H9 (cell line): ENCODE measurements at regions not wholly inside any gene's neighbourhood (a gene's known extent, or its start where the extent isn't known, plus 50 kb on each side); places are given as distances from the start of the nearest gene placed in this dataset.

Experiments
- DNase-seq: peaks from one replicate; pipeline ENCODE4 v3.0.0-alpha.2; 2017
- H2AFZ ChIP-seq: one replicate; pipeline ENCODE4 v1.6.1; 2013; ENCODE audit warnings: mild to moderate bottlenecking, low read length, control low read depth, moderate library complexity
- H2AK5ac ChIP-seq: 2 replicates; pipeline ENCODE4 v1.6.1; 2013; ENCODE audit warnings: low read length, control low read depth, mixed read lengths; ENCODE audit not compliant: insufficient read length
- H2BK120ac ChIP-seq: one replicate; pipeline ENCODE4 v1.6.1; 2013; ENCODE audit warnings: low read depth, mild to moderate bottlenecking, low read length, control low read depth, inconsistent platforms; ENCODE audit not compliant: poor library complexity, severe bottlenecking
- H2BK12ac ChIP-seq: 2 replicates; pipeline ENCODE4 v1.6.1; 2013; ENCODE audit warnings: low read length, control low read depth, mixed read lengths, low read depth; ENCODE audit not compliant: insufficient read length
- H2BK15ac ChIP-seq: 2 replicates; pipeline ENCODE4 v1.6.1; 2013; ENCODE audit warnings: low read depth, low read length, control low read depth
- H2BK20ac ChIP-seq: one replicate; pipeline ENCODE4 v1.6.1; 2013; ENCODE audit warnings: low read depth, mild to moderate bottlenecking, low read length, control low read depth, inconsistent platforms; ENCODE audit not compliant: poor library complexity, severe bottlenecking
- H2BK5ac ChIP-seq: 2 replicates; pipeline ENCODE4 v1.6.1; 2013; ENCODE audit warnings: low read length, control low read depth, mixed read lengths; ENCODE audit not compliant: insufficient read length
- H3K14ac ChIP-seq: 2 replicates; pipeline ENCODE4 v1.6.1; 2013; ENCODE audit warnings: low read length, control low read depth; ENCODE audit not compliant: insufficient read depth
- H3K18ac ChIP-seq: 2 replicates; pipeline ENCODE4 v1.6.1; 2013; ENCODE audit warnings: low read depth, mild to moderate bottlenecking, mixed read lengths, low read length, control low read depth; ENCODE audit not compliant: insufficient read length
- H3K23ac ChIP-seq: 2 replicates; pipeline ENCODE4 v1.6.1; 2013; ENCODE audit warnings: low read length, control low read depth, mixed read lengths, low read depth; ENCODE audit not compliant: insufficient read length
- H3K23me2 ChIP-seq: 2 replicates; pipeline ENCODE4 v1.6.1; 2013; ENCODE audit warnings: low read depth, mild to moderate bottlenecking, mixed read lengths, low read length, control low read depth; ENCODE audit not compliant: insufficient read length, poor library complexity, severe bottlenecking
- H3K27ac ChIP-seq: 2 replicates; pipeline ENCODE4 v1.5.1; 2013; ENCODE audit warnings: low read length, control low read depth, mixed read lengths, low read depth; ENCODE audit not compliant: insufficient read length
- H3K27me3 ChIP-seq: 2 replicates; pipeline ENCODE4 v1.6.1; 2013; ENCODE audit warnings: low read length, control low read depth, inconsistent platforms; ENCODE audit not compliant: insufficient read depth
- H3K4ac ChIP-seq: 2 replicates; pipeline ENCODE4 v1.6.1; 2013; ENCODE audit warnings: low read depth, mild to moderate bottlenecking, control low read depth, inconsistent platforms, low read length, moderate library complexity
- H3K4me1 ChIP-seq: 2 replicates; pipeline ENCODE4 v1.6.1; 2013; ENCODE audit warnings: low read length, control low read depth, inconsistent platforms; ENCODE audit not compliant: insufficient read depth
- H3K4me2 ChIP-seq: 2 replicates; pipeline ENCODE4 v1.6.1; 2013; ENCODE audit warnings: low read length, control low read depth, mixed read lengths; ENCODE audit not compliant: insufficient read length, insufficient read depth
- H3K56ac ChIP-seq: 2 replicates; pipeline ENCODE4 v1.6.1; 2013; ENCODE audit warnings: low read depth, mild to moderate bottlenecking, mixed read lengths, low read length, control low read depth; ENCODE audit not compliant: insufficient read length
- H3K79me1 ChIP-seq: 2 replicates; pipeline ENCODE4 v1.6.1; 2013; ENCODE audit warnings: low read depth, mild to moderate bottlenecking, moderate library complexity, low read length, control low read depth, inconsistent platforms; ENCODE audit not compliant: insufficient read depth, poor library complexity, severe bottlenecking
- H3K79me2 ChIP-seq: 2 replicates; pipeline ENCODE4 v1.6.1; 2013; ENCODE audit warnings: low read length, control low read depth, inconsistent platforms; ENCODE audit not compliant: insufficient read depth
- H3K9ac ChIP-seq: 2 replicates; pipeline ENCODE4 v1.6.1; 2013; ENCODE audit warnings: low read length, control low read depth, mixed read lengths; ENCODE audit not compliant: insufficient read length; ENCODE audit errors: extremely low read depth
- H3K9me3 ChIP-seq: one replicate; pipeline ENCODE4 v1.6.1; 2013; ENCODE audit warnings: low read depth, low read length, inconsistent platforms; ENCODE audit not compliant: control insufficient read depth
- H3T11ph ChIP-seq: one replicate; pipeline ENCODE4 v1.6.1; 2013; ENCODE audit warnings: mild to moderate bottlenecking, low read length, control low read depth, inconsistent platforms
- H4K20me1 ChIP-seq: one replicate; pipeline ENCODE4 v1.6.1; 2013; ENCODE audit not compliant: control insufficient read depth, insufficient read length, insufficient read depth
- H4K5ac ChIP-seq: 2 replicates; pipeline ENCODE4 v1.6.1; 2013; ENCODE audit warnings: low read depth, mild to moderate bottlenecking, mixed read lengths, low read length, control low read depth; ENCODE audit not compliant: insufficient read length
- H4K8ac ChIP-seq: replicated peaks from 2 replicates; pipeline ENCODE4 v1.6.1; 2013; ENCODE audit warnings: low read length, control low read depth, mixed read lengths, low read depth; ENCODE audit not compliant: insufficient read length
- H4K91ac ChIP-seq: 2 replicates; pipeline ENCODE4 v1.6.1; 2013; ENCODE audit warnings: low read depth, mild to moderate bottlenecking, moderate library complexity, mixed read lengths, low read length, control low read depth; ENCODE audit not compliant: insufficient read length
- H3K27ac Mint-ChIP-seq, 3 experiments: 2 replicates in 2 of 3; 3 replicates in 1 of 3; pipeline ENCODE4 v1.8.0; 2020 to 2021; ENCODE audit warnings: mixed read lengths in 3 of 3, mild to moderate bottlenecking in 1 of 3, moderate library complexity in 1 of 3
- H3K27me3 Mint-ChIP-seq: 2 replicates; pipeline ENCODE4 v1.8.0; 2021; ENCODE audit warnings: low read depth, mild to moderate bottlenecking, moderate library complexity, mixed read lengths
- H3K36me3 Mint-ChIP-seq, 3 experiments: 2 replicates in 2 of 3; 3 replicates in 1 of 3; pipeline ENCODE4 v1.8.0; 2020 to 2021; ENCODE audit warnings: low read depth in 3 of 3, mixed read lengths in 3 of 3; ENCODE audit not compliant: insufficient read depth in 1 of 3
- H3K4me1 Mint-ChIP-seq, 2 experiments: 2 replicates each; pipeline ENCODE4 v1.8.0; 2020; ENCODE audit warnings: mixed read lengths in 2 of 2
- H3K4me3 Mint-ChIP-seq, 2 experiments: 2 replicates in 1 of 2; 3 replicates in 1 of 2; pipeline ENCODE4 v1.8.0; 2020 to 2021; ENCODE audit warnings: mild to moderate bottlenecking in 2 of 2, mixed read lengths in 2 of 2, moderate library complexity in 1 of 2
- H3K9me3 Mint-ChIP-seq, 2 experiments: 2 replicates in 1 of 2; 3 replicates in 1 of 2; pipeline ENCODE4 v1.8.0; 2020; ENCODE audit warnings: mild to moderate bottlenecking in 2 of 2, mixed read lengths in 2 of 2, moderate library complexity in 1 of 2
- WGBS: extraction: QIAGEN DNeasy Blood & Tissue Kit; methylation state at CpG from one replicate; pipeline ENCODE4 v1.1.7; 2013; ENCODE audit warnings: missing lambda C conversion rate, low lambda C conversion rate, mixed read lengths; ENCODE audit not compliant: insufficient read length; ENCODE audit errors: extremely low coverage; 5-methylcytosine and 5-hydroxymethylcytosine counted together
- TF ChIP-seq, protein P1 (sequence below): fragments of 200-600 bp; sonication (generic); conservative IDR thresholded peaks from 3 replicates; pipeline ENCODE4 v1.8.0; 2021; ENCODE audit warnings: antibody characterized with exemption, mild to moderate bottlenecking

DNA sequence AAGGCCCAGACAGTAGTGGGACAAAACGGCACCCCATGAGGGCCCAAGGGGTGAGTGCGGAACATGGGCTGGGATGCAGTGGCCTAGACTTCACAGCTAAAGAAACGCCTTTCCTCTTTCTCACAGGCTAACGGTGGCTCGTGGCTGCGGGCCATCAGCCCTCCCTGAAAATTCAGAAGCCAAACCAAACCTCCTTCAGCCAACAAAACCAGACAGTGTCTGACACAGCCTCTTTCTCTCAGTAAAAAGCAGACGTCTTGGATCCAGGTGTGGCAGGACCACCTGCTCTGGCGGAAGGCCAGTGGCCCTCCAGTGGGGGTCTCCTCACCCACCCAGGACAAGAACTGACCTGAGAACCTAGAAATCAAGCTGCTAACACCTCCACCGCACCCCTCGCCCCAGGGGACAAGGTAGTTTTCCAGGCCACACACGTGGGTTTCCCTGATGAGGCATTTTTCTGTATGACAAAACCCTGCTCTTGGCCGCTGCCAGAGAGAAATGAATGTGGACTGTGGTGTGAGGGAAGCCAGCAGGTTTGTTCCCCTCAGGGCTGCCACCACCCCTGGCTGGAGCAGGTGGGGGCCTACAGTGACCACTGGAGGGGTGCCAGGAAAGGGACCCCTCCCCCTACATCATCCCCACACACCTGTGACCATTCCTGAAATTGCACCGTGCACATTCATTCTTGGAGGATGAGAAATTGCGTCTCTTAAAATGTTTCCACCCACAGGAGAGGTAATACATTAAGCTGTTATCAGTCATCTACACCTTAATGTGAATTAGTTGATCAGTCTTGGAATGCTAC is 76.8 kb upstream of the PIM1 start:
- H3K79me1 ChIP-seq, result no peaks in the 10 kb centered on the region
- H2BK20ac ChIP-seq, result no peak overlapping the region
- no peak overlapping the region for H3K4ac ChIP-seq
- H3K56ac ChIP-seq, result no peak overlapping the region
- no peak overlapping the region for H2BK15ac ChIP-seq
- H3K23me2 ChIP-seq, result no peaks in the 10 kb centered on the region
- no peak overlapping the region for H3K23ac ChIP-seq
- H2BK120ac ChIP-seq, result no peak overlapping the region
- H3K9ac ChIP-seq, result no peak overlapping the region
- H3K18ac ChIP-seq, result no peak overlapping the region
- no peak overlapping the region for H3K27ac ChIP-seq
- WGBS, result no CpG with 5 or more reads among the region's 14 CpGs
- no peak overlapping the region for H2BK12ac ChIP-seq
- H2AFZ ChIP-seq, result no peak overlapping the region
- H3K79me2 ChIP-seq, result no peaks in the 10 kb centered on the region
- no peak overlapping the region for H3T11ph ChIP-seq
- no peak overlapping the region for H4K8ac ChIP-seq
- H3K27ac Mint-ChIP-seq, result peak overlapping the region in 2 of 3 experiments; percentile 37 to 64; a peak in 2 of 7 replicates
- no peak overlapping the region for H3K4me2 ChIP-seq
- TF ChIP-seq, protein P1, sequence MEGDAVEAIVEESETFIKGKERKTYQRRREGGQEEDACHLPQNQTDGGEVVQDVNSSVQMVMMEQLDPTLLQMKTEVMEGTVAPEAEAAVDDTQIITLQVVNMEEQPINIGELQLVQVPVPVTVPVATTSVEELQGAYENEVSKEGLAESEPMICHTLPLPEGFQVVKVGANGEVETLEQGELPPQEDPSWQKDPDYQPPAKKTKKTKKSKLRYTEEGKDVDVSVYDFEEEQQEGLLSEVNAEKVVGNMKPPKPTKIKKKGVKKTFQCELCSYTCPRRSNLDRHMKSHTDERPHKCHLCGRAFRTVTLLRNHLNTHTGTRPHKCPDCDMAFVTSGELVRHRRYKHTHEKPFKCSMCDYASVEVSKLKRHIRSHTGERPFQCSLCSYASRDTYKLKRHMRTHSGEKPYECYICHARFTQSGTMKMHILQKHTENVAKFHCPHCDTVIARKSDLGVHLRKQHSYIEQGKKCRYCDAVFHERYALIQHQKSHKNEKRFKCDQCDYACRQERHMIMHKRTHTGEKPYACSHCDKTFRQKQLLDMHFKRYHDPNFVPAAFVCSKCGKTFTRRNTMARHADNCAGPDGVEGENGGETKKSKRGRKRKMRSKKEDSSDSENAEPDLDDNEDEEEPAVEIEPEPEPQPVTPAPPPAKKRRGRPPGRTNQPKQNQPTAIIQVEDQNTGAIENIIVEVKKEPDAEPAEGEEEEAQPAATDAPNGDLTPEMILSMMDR, result no peak
- H3K27me3 Mint-ChIP-seq, result no peaks in the 10 kb centered on the region
- peaks cover 12 to 23% of the 10 kb centered on the region in 2 experiments for H3K4me1 Mint-ChIP-seq
- H3K36me3 Mint-ChIP-seq, result no peaks in the 10 kb centered on the region
- H2BK5ac ChIP-seq, result no peak overlapping the region
- no peaks in the 10 kb centered on the region; a peak in 1 of 5 replicates for H3K9me3 Mint-ChIP-seq
- DNase-seq, result no peak
- no peak overlapping the region for H3K4me3 Mint-ChIP-seq
- no peaks in the 10 kb centered on the region for H4K20me1 ChIP-seq
- H3K14ac ChIP-seq, result no peak overlapping the region
- H3K4me1 ChIP-seq, result peaks cover 3% of the 10 kb centered on the region; the same call in 1 of the 2 replicates
- H4K5ac ChIP-seq, result no peak overlapping the region
- no peak overlapping the region for H4K91ac ChIP-seq
- H3K9me3 ChIP-seq, result no peaks in the 10 kb centered on the region
- no peak overlapping the region for H2AK5ac ChIP-seq
- H3K27me3 ChIP-seq, result no peaks in the 10 kb centered on the region
